Liver (tissue), 8 donors: ENCODE measurements at regions not wholly inside any gene's neighbourhood (a gene's known extent, or its start where the extent isn't known, plus 50 kb on each side); places are given as distances from the start of the nearest gene placed in this dataset.

Experiments used
- DNase-seq: peaks from one replicate; pipeline ENCODE4 v3.0.0-alpha.2; 2017; ENCODE audit warnings: low spot score
- H3K27ac ChIP-seq, 2 donors: one replicate each; pipeline ENCODE4 v1.7.0; 2013; ENCODE audit warnings: inconsistent platforms in 2 of 2, low read length in 2 of 2, control low read depth in 1 of 2, low read depth in 1 of 2, mild to moderate bottlenecking in 1 of 2
- H3K27me3 ChIP-seq, 4 donors: one replicate each; pipeline versions ENCODE4 v1.6.1 to v1.7.0; 2013; ENCODE audit warnings: low read length in 3 of 4, inconsistent platforms in 1 of 4, mild to moderate bottlenecking in 1 of 4, moderate library complexity in 1 of 4; ENCODE audit not compliant: control insufficient read depth in 4 of 4, insufficient read depth in 4 of 4
- H3K36me3 ChIP-seq, 4 donors: one replicate each; pipeline versions ENCODE4 v1.6.1 to v1.7.0; 2013; ENCODE audit warnings: low read length in 3 of 4, mild to moderate bottlenecking in 3 of 4, low read depth in 1 of 4, moderate library complexity in 1 of 4; ENCODE audit not compliant: control insufficient read depth in 4 of 4, insufficient read depth in 3 of 4
- H3K4me1 ChIP-seq, 4 donors: one replicate each; pipeline versions ENCODE4 v1.6.1 to v1.7.0; 2013; ENCODE audit warnings: low read length in 3 of 4, mild to moderate bottlenecking in 3 of 4, moderate library complexity in 1 of 4; ENCODE audit not compliant: control insufficient read depth in 4 of 4, insufficient read depth in 4 of 4
- H3K4me3 ChIP-seq, 3 donors: one replicate each; pipeline versions ENCODE4 v1.6.1 to v1.7.0; 2013; ENCODE audit warnings: low read length in 3 of 3, control low read depth in 1 of 3, low read depth in 1 of 3, mild to moderate bottlenecking in 1 of 3
- H3K9ac ChIP-seq, 2 donors: one replicate each; pipeline ENCODE4 v1.7.0; 2013; ENCODE audit warnings: low read length in 2 of 2, mild to moderate bottlenecking in 2 of 2, moderate library complexity in 2 of 2, control low read depth in 1 of 2, low read depth in 1 of 2
- H3K9me3 ChIP-seq, 4 donors: one replicate each; pipeline versions ENCODE4 v1.6.1 to v1.7.0; 2013; ENCODE audit warnings: low read length in 3 of 4; ENCODE audit not compliant: control insufficient read depth in 4 of 4
- GABPA ChIP-seq, 2 donors: IDR thresholded peaks in 1 of 2; conservative IDR thresholded peaks in 1 of 2; 2 replicates each; pipeline ENCODE4 v1.6.1; 2016; ENCODE audit warnings: antibody characterized with exemption in 2 of 2, mild to moderate bottlenecking in 1 of 2, moderate library complexity in 1 of 2
- HNF4G ChIP-seq: IDR thresholded peaks from 2 replicates; pipeline ENCODE4 v1.6.1; 2016; ENCODE audit warnings: antibody characterized with exemption
- NR2F2 ChIP-seq: IDR thresholded peaks from 2 replicates; pipeline ENCODE4 v1.6.1; 2016; ENCODE audit warnings: antibody characterized with exemption
- RAD21 ChIP-seq, 2 donors: IDR thresholded peaks; 2 replicates each; pipeline ENCODE4 v1.6.1; 2016; ENCODE audit warnings: antibody characterized with exemption in 2 of 2, mild to moderate bottlenecking in 2 of 2
- RXRA ChIP-seq, 2 donors: IDR thresholded peaks; 2 replicates each; pipeline ENCODE4 v1.6.1; 2017 to 2018; ENCODE audit warnings: antibody characterized with exemption in 2 of 2, mild to moderate bottlenecking in 1 of 2
- TAF1 ChIP-seq: conservative IDR thresholded peaks from 2 replicates; pipeline ENCODE4 v1.6.1; 2016; ENCODE audit warnings: antibody characterized with exemption, mild to moderate bottlenecking
- WGBS: extraction: QIAGEN DNeasy Blood & Tissue Kit; methylation state at CpG from one replicate; pipeline ENCODE4 v1.1.7; 2013; 5-methylcytosine and 5-hydroxymethylcytosine counted together
- TF ChIP-seq, protein P1 (sequence below): fragments of 150-350 bp; IDR thresholded peaks from 2 replicates; pipeline ENCODE4 v1.5.1; 2017; ENCODE audit warnings: improper control_type of control experiment, low read depth, low read length; ENCODE audit not compliant: missing input control
- TF ChIP-seq, protein P2 (sequence below): IDR thresholded peaks from 2 replicates; pipeline ENCODE4 v1.6.1; 2016; ENCODE audit warnings: antibody characterized with exemption
- donor health status: healthy.
- donor health status: healthy.
- donor health status: healthy.
- donor health status: healthy.
- donor health status: healthy.

DNA sequence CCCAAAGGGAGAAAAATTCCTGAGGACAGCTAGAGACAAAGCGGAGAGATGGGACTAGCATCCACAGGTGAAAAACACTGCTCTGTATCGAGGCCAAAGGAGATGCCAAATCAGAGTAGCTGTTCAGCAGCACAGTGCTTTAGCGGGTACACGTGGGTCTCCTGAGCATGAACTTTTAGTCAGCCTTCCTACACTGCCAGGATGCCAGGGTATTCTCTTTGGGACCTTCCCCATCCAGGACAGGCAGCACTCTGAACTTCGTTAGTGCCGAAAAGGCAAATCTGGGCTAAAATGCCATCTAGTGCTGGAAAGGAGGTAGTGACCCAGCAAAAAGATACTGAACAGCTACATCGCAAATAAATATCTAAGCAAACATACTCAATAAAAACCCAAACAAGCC is 64.9 kb downstream of the C6orf58 start:
- no peak overlapping the region for H3K4me3 ChIP-seq
- H3K9ac ChIP-seq: no peak overlapping the region
- peaks cover 0 to 11% (median 0%) of the 10 kb centered on the region in 4 donors for H3K27me3 ChIP-seq
- no peaks in the 10 kb centered on the region for H3K4me1 ChIP-seq
- TF ChIP-seq TAF1: no peak
- TF ChIP-seq, protein P1, sequence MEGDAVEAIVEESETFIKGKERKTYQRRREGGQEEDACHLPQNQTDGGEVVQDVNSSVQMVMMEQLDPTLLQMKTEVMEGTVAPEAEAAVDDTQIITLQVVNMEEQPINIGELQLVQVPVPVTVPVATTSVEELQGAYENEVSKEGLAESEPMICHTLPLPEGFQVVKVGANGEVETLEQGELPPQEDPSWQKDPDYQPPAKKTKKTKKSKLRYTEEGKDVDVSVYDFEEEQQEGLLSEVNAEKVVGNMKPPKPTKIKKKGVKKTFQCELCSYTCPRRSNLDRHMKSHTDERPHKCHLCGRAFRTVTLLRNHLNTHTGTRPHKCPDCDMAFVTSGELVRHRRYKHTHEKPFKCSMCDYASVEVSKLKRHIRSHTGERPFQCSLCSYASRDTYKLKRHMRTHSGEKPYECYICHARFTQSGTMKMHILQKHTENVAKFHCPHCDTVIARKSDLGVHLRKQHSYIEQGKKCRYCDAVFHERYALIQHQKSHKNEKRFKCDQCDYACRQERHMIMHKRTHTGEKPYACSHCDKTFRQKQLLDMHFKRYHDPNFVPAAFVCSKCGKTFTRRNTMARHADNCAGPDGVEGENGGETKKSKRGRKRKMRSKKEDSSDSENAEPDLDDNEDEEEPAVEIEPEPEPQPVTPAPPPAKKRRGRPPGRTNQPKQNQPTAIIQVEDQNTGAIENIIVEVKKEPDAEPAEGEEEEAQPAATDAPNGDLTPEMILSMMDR: peak; percentile 64
- peak; percentile 68 to 81 for TF ChIP-seq RAD21 (IDR thresholded peaks at IDR 0.05)
- TF ChIP-seq GABPA (IDR thresholded peaks at IDR 0.05 in 1 of 2, conservative IDR thresholded peaks at IDR 0.05 in 1 of 2): no peak
- TF ChIP-seq HNF4G: no peak
- TF ChIP-seq, protein P2, sequence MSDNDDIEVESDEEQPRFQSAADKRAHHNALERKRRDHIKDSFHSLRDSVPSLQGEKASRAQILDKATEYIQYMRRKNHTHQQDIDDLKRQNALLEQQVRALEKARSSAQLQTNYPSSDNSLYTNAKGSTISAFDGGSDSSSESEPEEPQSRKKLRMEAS: no peak
- TF ChIP-seq NR2F2: no peak
- no peak for TF ChIP-seq RXRA (IDR thresholded peaks at IDR 0.05)
- no peak overlapping the region for H3K27ac ChIP-seq
- no peaks in the 10 kb centered on the region for H3K36me3 ChIP-seq
- DNase-seq: no peak
- 30% methylated on average over 7 of the region's 7 CpGs for WGBS
- no peaks in the 10 kb centered on the region for H3K9me3 ChIP-seq
